MCF 10A (cell line): ENCODE measurements at regions not wholly inside any gene's neighbourhood (a gene's known extent, or its start where the extent isn't known, plus 50 kb on each side); places are given as distances from the start of the nearest gene placed in this dataset.

Experiments used
- BruUV-seq: library from RNA; stranded (reverse); fragments of 400-500 nt; replicated peaks from 2 replicates; lab custom pipeline; 2021; lab: Mats Ljungman, UMichigan
- CTCF ChIA-PET: fragments of 300-600 bp; sonication (Branson Sonifier 250); formaldehyde crosslinking; extraction: SDS; loops from one replicate; lab custom pipeline; 2021; ENCODE audit warnings: antibody characterized with exemption, inconsistent platforms; lab: Yijun Ruan, JAX
- POLR2A ChIA-PET: fragments of 300-600, 350-650 bp; sonication (Branson Sonifier 250); formaldehyde crosslinking; extraction: SDS; loops from one replicate; lab custom pipeline; 2020; ENCODE audit warnings: antibody characterized with exemption, inconsistent platforms; lab: Yijun Ruan, JAX
- DNase-seq: peaks from one replicate; pipeline ENCODE4 v3.0.0-alpha.2; 2018; ENCODE audit not compliant: unreplicated experiment
- H3K27ac Mint-ChIP-seq: one replicate; pipeline ENCODE4 v1.8.0; 2022; ENCODE audit warnings: mild to moderate bottlenecking, low read depth, mixed read lengths; ENCODE audit not compliant: unreplicated experiment
- H3K27me3 Mint-ChIP-seq: one replicate; pipeline ENCODE4 v1.8.0; 2022; ENCODE audit warnings: mixed read lengths; ENCODE audit not compliant: insufficient read depth, unreplicated experiment
- H3K36me3 Mint-ChIP-seq: one replicate; pipeline ENCODE4 v1.8.0; 2022; ENCODE audit warnings: mild to moderate bottlenecking, moderate library complexity, mixed read lengths; ENCODE audit not compliant: insufficient read depth, unreplicated experiment
- H3K4me1 Mint-ChIP-seq: one replicate; pipeline ENCODE4 v1.8.0; 2022; ENCODE audit warnings: mixed read lengths; ENCODE audit not compliant: insufficient read depth, unreplicated experiment
- H3K4me3 Mint-ChIP-seq: one replicate; pipeline ENCODE4 v1.8.0; 2022; ENCODE audit warnings: mild to moderate bottlenecking, moderate library complexity, mixed read lengths; ENCODE audit not compliant: unreplicated experiment
- H3K9me3 Mint-ChIP-seq: one replicate; pipeline ENCODE4 v1.8.0; 2022; ENCODE audit warnings: mixed read lengths; ENCODE audit not compliant: unreplicated experiment
- CTCF ChIP-seq: fragments of 200-600 bp; IDR thresholded peaks from one replicate; pipeline ENCODE4 v1.8.0; 2022; ENCODE audit warnings: antibody characterized with exemption, mild to moderate bottlenecking; ENCODE audit not compliant: unreplicated experiment
- intact Hi-C: fragments of 100-400 bp; cut with micrococcal nuclease; formaldehyde crosslinking; loops from 2 replicates; pipeline ENCODE4 v1.14.1; 2022

DNA sequence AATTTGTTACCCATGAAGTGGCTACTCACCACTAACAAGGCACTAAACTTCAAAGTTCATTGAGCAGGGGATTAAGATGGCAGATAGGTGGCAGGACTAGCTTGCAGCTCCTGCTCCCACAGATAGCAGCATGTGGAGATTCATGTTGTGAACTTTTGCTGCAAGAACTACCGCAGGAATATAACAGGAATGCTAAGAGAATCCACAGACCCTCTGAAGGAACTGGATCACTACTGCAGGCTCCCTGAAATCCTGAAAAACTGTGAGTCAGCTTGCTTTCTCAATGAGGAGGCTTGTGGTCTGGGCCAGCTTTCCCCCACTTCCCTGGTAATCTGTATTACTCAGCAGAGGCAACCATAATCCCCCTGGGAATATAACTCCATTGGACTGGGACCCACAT lies 118.5 kb upstream of the VCX2 start:
- peaks cover 16% of the 10 kb centered on the region for H3K9me3 Mint-ChIP-seq
- no peaks in the 10 kb centered on the region for H3K4me1 Mint-ChIP-seq
- no TSS peak for BruUV-seq
- peak; percentile 33 for DNase-seq
- no peak overlapping the region for H3K27ac Mint-ChIP-seq
- no peaks in the 10 kb centered on the region for H3K36me3 Mint-ChIP-seq
- no peak for TF ChIP-seq CTCF
- POLR2A ChIA-PET, result no interaction called here
- intact Hi-C loops, result no loop called here
- H3K4me3 Mint-ChIP-seq, result no peak overlapping the region
- H3K27me3 Mint-ChIP-seq, result no peaks in the 10 kb centered on the region
- CTCF ChIA-PET, result no interaction called here

- no TSS peak for BruUV-seq
- ChIA-PET POLR2A (no interaction called here), CTCF (no interaction called here)
- Mint-ChIP-seq H3K9me3 (peaks cover 27% of the 10 kb centered on the region), H3K27me3 (no peaks in the 10 kb centered on the region), H3K4me3 (no peak overlapping the region), H3K27ac (no peak overlapping the region), H3K4me1 (no peaks in the 10 kb centered on the region), H3K36me3 (no peaks in the 10 kb centered on the region)
- intact Hi-C loops, result no loop called here
- no peak for TF ChIP-seq CTCF
- DNase-seq, result no peak
Measured at GRCh38 chrX:8297766-8298165, 126.7 kb upstream of the VCX2 start.

DNA sequence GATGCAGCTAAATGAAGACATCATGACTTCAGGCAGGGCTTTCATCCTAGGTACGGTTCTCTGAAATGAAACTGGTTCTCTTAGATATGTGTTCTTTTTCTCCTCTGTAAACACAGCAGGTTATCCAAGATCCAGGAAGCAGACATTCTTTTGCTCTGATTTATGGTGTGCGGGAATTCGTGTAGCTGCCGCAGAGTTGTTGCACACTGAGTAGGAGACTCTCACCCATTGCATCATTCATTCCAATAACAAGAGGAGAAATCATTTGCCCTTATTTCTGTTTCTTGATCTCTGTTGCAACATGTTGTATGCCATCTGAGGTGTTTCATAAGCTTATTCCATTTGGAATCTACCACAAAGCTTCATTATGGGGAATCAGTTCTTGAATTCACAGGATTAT lies 133.6 kb upstream of the VCX2 start:
- no peak for TF ChIP-seq CTCF
- Mint-ChIP-seq H3K36me3 (no peaks in the 10 kb centered on the region), H3K4me1 (no peaks in the 10 kb centered on the region), H3K9me3 (peaks cover 11% of the 10 kb centered on the region), H3K4me3 (no peak overlapping the region), H3K27me3 (no peaks in the 10 kb centered on the region), H3K27ac (no peak overlapping the region)
- DNase-seq, result no peak
- ChIA-PET CTCF (no interaction called here), POLR2A (interaction anchor here (0.7 kb wide), 1 partner anchor 14 kb away, joined by 3 read pairs; no protein-coding TSS in a partner anchor)
- intact Hi-C loops, result no loop called here
- no TSS peak for BruUV-seq

- POLR2A ChIA-PET, result no interaction called here
- no peak for TF ChIP-seq CTCF
- no peaks in the 10 kb centered on the region for H3K4me1 Mint-ChIP-seq
- no peak overlapping the region for H3K4me3 Mint-ChIP-seq
- intact Hi-C loops, result no loop called here
- no peaks in the 10 kb centered on the region for H3K36me3 Mint-ChIP-seq
- CTCF ChIA-PET, result no interaction called here
- peaks cover 7% of the 10 kb centered on the region for H3K9me3 Mint-ChIP-seq
- H3K27me3 Mint-ChIP-seq, result no peaks in the 10 kb centered on the region
- no peak overlapping the region for H3K27ac Mint-ChIP-seq
- no peak for DNase-seq
- BruUV-seq, result no TSS peak
Measured at GRCh38 chrX:8305350-8305749, 134.3 kb upstream of the VCX2 start.
